Endodermal cell (in vitro differentiated cells): ENCODE measurements at regions not wholly inside any gene's neighbourhood (a gene's known extent, or its start where the extent isn't known, plus 50 kb on each side); places are given as distances from the start of the nearest gene placed in this dataset.

Experiments used
- DNase-seq: peaks from one replicate; pipeline ENCODE4 v3.0.0-alpha.2; 2017
- H3K27ac ChIP-seq: 2 replicates; pipeline ENCODE4 v1.5.1; 2013; ENCODE audit warnings: mild to moderate bottlenecking, low read depth, low read length, moderate library complexity
- H3K27me3 ChIP-seq: 2 replicates; pipeline ENCODE4 v1.6.1; 2013; ENCODE audit warnings: mild to moderate bottlenecking, low read length, moderate library complexity; ENCODE audit not compliant: insufficient read depth, control insufficient read depth, poor library complexity, severe bottlenecking
- H3K36me3 ChIP-seq: 2 replicates; pipeline ENCODE4 v1.7.0; 2013; ENCODE audit warnings: mild to moderate bottlenecking, low read length, moderate library complexity; ENCODE audit not compliant: control insufficient read depth, insufficient read depth
- H3K4me1 ChIP-seq: one replicate; pipeline ENCODE4 v1.7.0; 2013; ENCODE audit warnings: low read length; ENCODE audit not compliant: control insufficient read depth, insufficient read depth
- H3K4me3 ChIP-seq: 2 replicates; pipeline ENCODE4 v1.5.1; 2013; ENCODE audit warnings: mild to moderate bottlenecking, low read length, moderate library complexity
- H3K9ac ChIP-seq: 2 replicates; pipeline ENCODE4 v1.6.1; 2013; ENCODE audit warnings: mild to moderate bottlenecking, low read length, moderate library complexity; ENCODE audit not compliant: poor library complexity, severe bottlenecking; ENCODE audit errors: extremely low read depth
- H3K9me3 ChIP-seq: 2 replicates; pipeline ENCODE4 v1.6.1; 2013; ENCODE audit warnings: mild to moderate bottlenecking, low read length, moderate library complexity; ENCODE audit not compliant: control insufficient read depth
- H3K27ac Mint-ChIP-seq: 2 replicates; pipeline ENCODE4 v1.8.0; 2020; ENCODE audit warnings: mixed read lengths
- H3K27me3 Mint-ChIP-seq: 2 replicates; pipeline ENCODE4 v1.8.0; 2021; ENCODE audit warnings: mild to moderate bottlenecking, mixed read lengths; ENCODE audit not compliant: insufficient read depth
- H3K36me3 Mint-ChIP-seq: 2 replicates; pipeline ENCODE4 v1.8.0; 2020; ENCODE audit warnings: low read depth, mixed read lengths
- H3K4me1 Mint-ChIP-seq: 2 replicates; pipeline ENCODE4 v1.8.0; 2020; ENCODE audit warnings: mixed read lengths
- H3K4me3 Mint-ChIP-seq: 2 replicates; pipeline ENCODE4 v1.8.0; 2020; ENCODE audit warnings: mild to moderate bottlenecking, moderate library complexity, mixed read lengths
- H3K9me3 Mint-ChIP-seq: 2 replicates; pipeline ENCODE4 v1.8.0; 2020; ENCODE audit warnings: mild to moderate bottlenecking, mixed read lengths
- WGBS, 2 experiments: methylation state at CpG; one replicate each; pipeline versions ENCODE4 v1.1.5 to v1.1.7; 2013; ENCODE audit warnings: missing lambda C conversion rate in 2 of 2, mixed read lengths in 1 of 2; ENCODE audit not compliant: insufficient coverage in 1 of 2, insufficient read length in 1 of 2; 5-methylcytosine and 5-hydroxymethylcytosine counted together
- TF ChIP-seq, protein P1 (sequence below): fragments of 200-600 bp; sonication (generic); conservative IDR thresholded peaks from 2 replicates; pipeline ENCODE4 v1.5.0; 2021; ENCODE audit warnings: antibody characterized with exemption, mild to moderate bottlenecking

DNA sequence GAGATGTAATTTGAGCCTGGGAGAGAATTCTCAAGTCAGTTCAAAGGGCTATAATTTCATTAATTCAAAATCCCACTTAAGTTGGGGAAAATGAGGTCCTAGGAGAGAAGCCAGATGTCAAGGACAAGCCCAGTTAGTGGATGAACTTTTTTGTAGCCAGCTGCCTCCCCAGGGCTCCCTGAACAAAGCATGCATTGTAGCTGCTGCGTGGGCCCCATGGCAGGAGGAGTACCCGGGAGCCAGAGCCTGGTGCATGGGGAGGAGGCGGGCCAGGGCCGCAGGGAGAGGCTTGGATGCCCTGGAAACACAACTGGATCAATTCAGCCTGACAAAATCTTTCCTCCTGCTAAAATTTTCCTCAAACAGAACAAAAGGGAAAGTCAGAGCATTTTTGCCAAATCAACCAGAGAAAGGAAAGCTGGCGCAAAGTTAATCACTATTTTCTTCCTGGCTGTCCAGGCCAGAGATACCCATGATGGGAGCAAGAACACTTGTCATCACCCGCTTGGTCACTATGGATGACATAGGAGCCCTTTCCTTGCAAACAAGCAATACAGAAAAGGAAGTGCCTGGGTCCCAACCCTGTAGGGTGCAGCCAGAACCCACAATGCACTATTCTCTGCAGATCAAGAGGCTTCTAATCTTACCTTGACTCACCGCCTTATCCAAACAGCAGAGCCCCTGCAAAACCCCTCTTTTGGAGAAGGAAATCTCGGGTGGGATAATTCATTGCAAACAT lies 248.1 kb upstream of the RAB4A start:
- DNase-seq, result peak; percentile 44
- peaks cover 2% of the 10 kb centered on the region for H3K27me3 Mint-ChIP-seq
- Histone ChIP-seq H3K4me3 (no peak overlapping the region), H3K27ac (peak overlapping the region; percentile 53), H3K27me3 (peaks cover 32% of the 10 kb centered on the region), H3K4me1 (peaks cover 13% of the 10 kb centered on the region), H3K9me3 (no peaks in the 10 kb centered on the region), H3K9ac (no peak overlapping the region), H3K36me3 (no peaks in the 10 kb centered on the region)
- H3K36me3 Mint-ChIP-seq, result no peaks in the 10 kb centered on the region
- H3K4me1 Mint-ChIP-seq, result peaks cover 44% of the 10 kb centered on the region
- no peak overlapping the region for H3K4me3 Mint-ChIP-seq
- 77 to 78% methylated on average over 4 to 8 of the region's 8 CpGs for WGBS, 2 experiments
- TF ChIP-seq, protein P1, sequence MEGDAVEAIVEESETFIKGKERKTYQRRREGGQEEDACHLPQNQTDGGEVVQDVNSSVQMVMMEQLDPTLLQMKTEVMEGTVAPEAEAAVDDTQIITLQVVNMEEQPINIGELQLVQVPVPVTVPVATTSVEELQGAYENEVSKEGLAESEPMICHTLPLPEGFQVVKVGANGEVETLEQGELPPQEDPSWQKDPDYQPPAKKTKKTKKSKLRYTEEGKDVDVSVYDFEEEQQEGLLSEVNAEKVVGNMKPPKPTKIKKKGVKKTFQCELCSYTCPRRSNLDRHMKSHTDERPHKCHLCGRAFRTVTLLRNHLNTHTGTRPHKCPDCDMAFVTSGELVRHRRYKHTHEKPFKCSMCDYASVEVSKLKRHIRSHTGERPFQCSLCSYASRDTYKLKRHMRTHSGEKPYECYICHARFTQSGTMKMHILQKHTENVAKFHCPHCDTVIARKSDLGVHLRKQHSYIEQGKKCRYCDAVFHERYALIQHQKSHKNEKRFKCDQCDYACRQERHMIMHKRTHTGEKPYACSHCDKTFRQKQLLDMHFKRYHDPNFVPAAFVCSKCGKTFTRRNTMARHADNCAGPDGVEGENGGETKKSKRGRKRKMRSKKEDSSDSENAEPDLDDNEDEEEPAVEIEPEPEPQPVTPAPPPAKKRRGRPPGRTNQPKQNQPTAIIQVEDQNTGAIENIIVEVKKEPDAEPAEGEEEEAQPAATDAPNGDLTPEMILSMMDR, result no peak
- no peak overlapping the region for H3K27ac Mint-ChIP-seq
- no peaks in the 10 kb centered on the region for H3K9me3 Mint-ChIP-seq

DNA sequence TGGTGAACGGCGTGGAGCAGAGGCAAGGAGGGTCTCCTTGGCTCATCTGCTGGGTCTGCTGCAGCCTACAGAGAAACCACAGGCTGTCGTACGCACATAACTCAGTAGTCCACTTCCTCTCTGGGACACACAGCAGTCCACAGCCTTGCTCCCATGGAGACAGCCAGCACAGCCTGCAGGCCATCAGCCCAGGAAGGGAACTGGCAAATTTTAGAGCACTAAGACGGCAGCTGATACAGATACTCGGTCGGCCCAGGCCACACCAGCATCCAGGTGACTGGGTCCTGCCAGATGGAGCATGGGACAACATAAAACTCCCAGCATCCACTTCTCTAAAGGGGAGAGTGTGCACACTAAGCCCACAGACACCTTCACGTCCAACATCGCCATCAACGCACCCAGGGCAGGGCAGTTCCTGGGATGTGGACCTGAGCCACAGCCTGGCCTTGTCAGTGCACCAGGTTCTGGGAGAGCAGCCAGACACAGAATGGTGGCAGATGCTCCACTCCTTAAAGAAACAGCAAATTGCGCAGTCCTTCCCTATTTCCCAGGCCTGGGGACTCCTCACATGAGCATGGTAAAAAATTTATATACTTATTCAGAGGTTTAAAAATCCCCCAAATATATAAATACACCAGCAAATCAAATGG lies 247.1 kb upstream of the RAB4A start:
- H3K27ac ChIP-seq, result no peak overlapping the region
- peaks cover 13% of the 10 kb centered on the region for H3K4me1 ChIP-seq
- H3K36me3 ChIP-seq, result no peaks in the 10 kb centered on the region
- TF ChIP-seq, protein P1, result no peak
- peaks cover 23% of the 10 kb centered on the region for H3K27me3 ChIP-seq
- Mint-ChIP-seq H3K36me3 (no peaks in the 10 kb centered on the region), H3K4me3 (no peak overlapping the region), H3K4me1 (peaks cover 45% of the 10 kb centered on the region), H3K27me3 (no peaks in the 10 kb centered on the region), H3K27ac (no peak overlapping the region), H3K9me3 (no peaks in the 10 kb centered on the region)
- DNase-seq, result peak; percentile 34
- 90 to 91% methylated on average over 4 to 11 of the region's 11 CpGs for WGBS, 2 experiments
- no peaks in the 10 kb centered on the region for H3K9me3 ChIP-seq
- no peak overlapping the region for H3K9ac ChIP-seq
- H3K4me3 ChIP-seq, result no peak overlapping the region

DNA sequence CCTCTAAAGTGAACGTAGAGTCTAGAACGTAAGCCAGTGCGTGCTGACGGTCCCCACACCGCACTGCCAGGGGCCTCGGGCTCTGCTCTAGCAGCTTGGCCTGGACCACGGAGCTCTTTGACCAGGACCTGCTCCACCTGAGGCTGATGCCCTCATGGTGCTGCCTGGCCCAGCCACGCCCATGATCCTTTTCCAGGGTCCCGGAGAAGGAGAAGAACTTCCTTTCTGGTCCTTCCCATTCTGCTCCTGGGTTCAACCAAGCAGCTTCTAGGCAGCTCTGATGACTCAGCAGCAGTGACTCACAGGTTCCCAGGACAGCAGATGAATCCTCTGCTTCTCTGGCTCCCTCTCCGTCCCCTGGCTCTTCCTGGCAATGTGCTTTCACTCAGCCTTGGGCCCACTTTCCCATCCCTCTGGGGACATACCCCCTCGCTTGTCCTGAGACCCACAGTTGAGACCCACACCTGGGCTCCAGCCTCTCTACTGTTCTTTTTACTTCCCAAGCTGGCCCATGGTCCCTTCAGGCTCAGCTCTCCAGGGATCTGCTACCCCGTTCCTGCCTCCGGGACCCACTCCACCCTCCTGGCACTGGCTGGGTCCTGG lies 246.3 kb upstream of the RAB4A start:
- peak; percentile 75 for DNase-seq
- H3K36me3 Mint-ChIP-seq, result no peaks in the 10 kb centered on the region
- H3K4me3 Mint-ChIP-seq, result no peak overlapping the region
- H3K9me3 Mint-ChIP-seq, result no peaks in the 10 kb centered on the region
- peaks cover 32% of the 10 kb centered on the region for H3K27me3 ChIP-seq
- WGBS, 2 experiments, result 93 to 95% methylated on average over 12 to 13 of the region's 13 CpGs
- H3K4me1 Mint-ChIP-seq, result peaks cover 51% of the 10 kb centered on the region
- TF ChIP-seq, protein P1, result no peak
- H3K4me1 ChIP-seq, result peaks cover 13% of the 10 kb centered on the region
- no peak overlapping the region for H3K4me3 ChIP-seq
- peak overlapping the region; percentile 21 for H3K27ac Mint-ChIP-seq
- peaks cover under 1% of the 10 kb centered on the region for H3K27me3 Mint-ChIP-seq
- no peak overlapping the region for H3K9ac ChIP-seq
- no peaks in the 10 kb centered on the region for H3K36me3 ChIP-seq
- no peak overlapping the region for H3K27ac ChIP-seq
- no peaks in the 10 kb centered on the region for H3K9me3 ChIP-seq
